ENCODE measurements at regions not wholly inside any gene's neighbourhood (a gene's known extent, or its start where the extent isn't known, plus 50 kb on each side); places are given as distances from the start of the nearest gene placed in this dataset.

GRCh38 chr10:2301227-2301626, 563.9 kb upstream of the ADARB2 start:
- Histone ChIP-seq H3K79me2 (replicated peaks; ENCODE audit: insufficient read depth) (no peaks in the 10 kb centered on the region), H3K27ac (ENCODE audit: low read depth) (no peak overlapping the region), H3K36me3 (ENCODE audit: insufficient read depth) (no peaks in the 10 kb centered on the region), H4K20me1 (replicated peaks; ENCODE audit: insufficient read depth) (no peaks in the 10 kb centered on the region), H3K4me1 (ENCODE audit: insufficient read depth) (peaks cover 3% of the 10 kb centered on the region), H2AFZ (no peak overlapping the region), H3K4me2 (no peak overlapping the region), H3K9me2 (ENCODE audit: insufficient read depth) (no peaks in the 10 kb centered on the region), H3K4me3 (no peak overlapping the region), H3K27me3 (ENCODE audit: insufficient read depth) (no peaks in the 10 kb centered on the region), H3F3A (replicated peaks; ENCODE audit: low read depth) (no peaks in the 10 kb centered on the region)
- no peak overlapping the region for H3K27ac Mint-ChIP-seq
- peaks cover 4% of the 10 kb centered on the region for H3K4me1 Mint-ChIP-seq
- H3K9me3 Mint-ChIP-seq: peaks cover 7% of the 10 kb centered on the region; the same call in 2 of the 3 replicates
- ATAC-seq: no peak
- H3K36me3 Mint-ChIP-seq (ENCODE audit: low read depth): no peaks in the 10 kb centered on the region
- no peak overlapping the region for H3K4me3 Mint-ChIP-seq
- H3K27me3 Mint-ChIP-seq (ENCODE audit: insufficient read depth, low read depth, poor library complexity): peaks cover 6% of the 10 kb centered on the region
- no peak for DNase-seq (ENCODE audit: low spot score)
- TF ChIP-seq NANOG (IDR thresholded peaks at IDR 0.05; ENCODE audit: borderline replicate concordance): no peak
- TF ChIP-seq EZH2 (IDR thresholded peaks at IDR 0.05; ENCODE audit: low read depth, unreplicated experiment): no peak
- TF ChIP-seq POLR2AphosphoS5 (IDR thresholded peaks at IDR 0.05; ENCODE audit: low read depth): no peak
- TF ChIP-seq, protein P1, sequence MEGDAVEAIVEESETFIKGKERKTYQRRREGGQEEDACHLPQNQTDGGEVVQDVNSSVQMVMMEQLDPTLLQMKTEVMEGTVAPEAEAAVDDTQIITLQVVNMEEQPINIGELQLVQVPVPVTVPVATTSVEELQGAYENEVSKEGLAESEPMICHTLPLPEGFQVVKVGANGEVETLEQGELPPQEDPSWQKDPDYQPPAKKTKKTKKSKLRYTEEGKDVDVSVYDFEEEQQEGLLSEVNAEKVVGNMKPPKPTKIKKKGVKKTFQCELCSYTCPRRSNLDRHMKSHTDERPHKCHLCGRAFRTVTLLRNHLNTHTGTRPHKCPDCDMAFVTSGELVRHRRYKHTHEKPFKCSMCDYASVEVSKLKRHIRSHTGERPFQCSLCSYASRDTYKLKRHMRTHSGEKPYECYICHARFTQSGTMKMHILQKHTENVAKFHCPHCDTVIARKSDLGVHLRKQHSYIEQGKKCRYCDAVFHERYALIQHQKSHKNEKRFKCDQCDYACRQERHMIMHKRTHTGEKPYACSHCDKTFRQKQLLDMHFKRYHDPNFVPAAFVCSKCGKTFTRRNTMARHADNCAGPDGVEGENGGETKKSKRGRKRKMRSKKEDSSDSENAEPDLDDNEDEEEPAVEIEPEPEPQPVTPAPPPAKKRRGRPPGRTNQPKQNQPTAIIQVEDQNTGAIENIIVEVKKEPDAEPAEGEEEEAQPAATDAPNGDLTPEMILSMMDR (conservative IDR thresholded peaks at IDR 0.05; ENCODE audit: low read depth in 2 of 2): no peak

- Histone ChIP-seq H3K27me3 (ENCODE audit: insufficient read depth) (no peaks in the 10 kb centered on the region), H3K9me2 (ENCODE audit: insufficient read depth) (no peaks in the 10 kb centered on the region), H3K27ac (ENCODE audit: low read depth) (no peak overlapping the region), H3K79me2 (replicated peaks; ENCODE audit: insufficient read depth) (no peaks in the 10 kb centered on the region), H3K4me2 (no peak overlapping the region), H3F3A (replicated peaks; ENCODE audit: low read depth) (no peaks in the 10 kb centered on the region), H2AFZ (no peak overlapping the region), H3K4me3 (no peak overlapping the region), H3K36me3 (ENCODE audit: insufficient read depth) (no peaks in the 10 kb centered on the region), H4K20me1 (replicated peaks; ENCODE audit: insufficient read depth) (no peaks in the 10 kb centered on the region), H3K4me1 (ENCODE audit: insufficient read depth) (peaks cover 6% of the 10 kb centered on the region)
- Mint-ChIP-seq H3K36me3 (ENCODE audit: low read depth) (no peaks in the 10 kb centered on the region), H3K4me1 (peaks cover 13% of the 10 kb centered on the region), H3K9me3 (peaks cover 7% of the 10 kb centered on the region; the same call in 2 of the 3 replicates), H3K27ac (no peak overlapping the region), H3K27me3 (ENCODE audit: insufficient read depth, low read depth, poor library complexity) (peaks cover 6% of the 10 kb centered on the region), H3K4me3 (no peak overlapping the region)
- no peak for ATAC-seq
- TF ChIP-seq, protein P2, sequence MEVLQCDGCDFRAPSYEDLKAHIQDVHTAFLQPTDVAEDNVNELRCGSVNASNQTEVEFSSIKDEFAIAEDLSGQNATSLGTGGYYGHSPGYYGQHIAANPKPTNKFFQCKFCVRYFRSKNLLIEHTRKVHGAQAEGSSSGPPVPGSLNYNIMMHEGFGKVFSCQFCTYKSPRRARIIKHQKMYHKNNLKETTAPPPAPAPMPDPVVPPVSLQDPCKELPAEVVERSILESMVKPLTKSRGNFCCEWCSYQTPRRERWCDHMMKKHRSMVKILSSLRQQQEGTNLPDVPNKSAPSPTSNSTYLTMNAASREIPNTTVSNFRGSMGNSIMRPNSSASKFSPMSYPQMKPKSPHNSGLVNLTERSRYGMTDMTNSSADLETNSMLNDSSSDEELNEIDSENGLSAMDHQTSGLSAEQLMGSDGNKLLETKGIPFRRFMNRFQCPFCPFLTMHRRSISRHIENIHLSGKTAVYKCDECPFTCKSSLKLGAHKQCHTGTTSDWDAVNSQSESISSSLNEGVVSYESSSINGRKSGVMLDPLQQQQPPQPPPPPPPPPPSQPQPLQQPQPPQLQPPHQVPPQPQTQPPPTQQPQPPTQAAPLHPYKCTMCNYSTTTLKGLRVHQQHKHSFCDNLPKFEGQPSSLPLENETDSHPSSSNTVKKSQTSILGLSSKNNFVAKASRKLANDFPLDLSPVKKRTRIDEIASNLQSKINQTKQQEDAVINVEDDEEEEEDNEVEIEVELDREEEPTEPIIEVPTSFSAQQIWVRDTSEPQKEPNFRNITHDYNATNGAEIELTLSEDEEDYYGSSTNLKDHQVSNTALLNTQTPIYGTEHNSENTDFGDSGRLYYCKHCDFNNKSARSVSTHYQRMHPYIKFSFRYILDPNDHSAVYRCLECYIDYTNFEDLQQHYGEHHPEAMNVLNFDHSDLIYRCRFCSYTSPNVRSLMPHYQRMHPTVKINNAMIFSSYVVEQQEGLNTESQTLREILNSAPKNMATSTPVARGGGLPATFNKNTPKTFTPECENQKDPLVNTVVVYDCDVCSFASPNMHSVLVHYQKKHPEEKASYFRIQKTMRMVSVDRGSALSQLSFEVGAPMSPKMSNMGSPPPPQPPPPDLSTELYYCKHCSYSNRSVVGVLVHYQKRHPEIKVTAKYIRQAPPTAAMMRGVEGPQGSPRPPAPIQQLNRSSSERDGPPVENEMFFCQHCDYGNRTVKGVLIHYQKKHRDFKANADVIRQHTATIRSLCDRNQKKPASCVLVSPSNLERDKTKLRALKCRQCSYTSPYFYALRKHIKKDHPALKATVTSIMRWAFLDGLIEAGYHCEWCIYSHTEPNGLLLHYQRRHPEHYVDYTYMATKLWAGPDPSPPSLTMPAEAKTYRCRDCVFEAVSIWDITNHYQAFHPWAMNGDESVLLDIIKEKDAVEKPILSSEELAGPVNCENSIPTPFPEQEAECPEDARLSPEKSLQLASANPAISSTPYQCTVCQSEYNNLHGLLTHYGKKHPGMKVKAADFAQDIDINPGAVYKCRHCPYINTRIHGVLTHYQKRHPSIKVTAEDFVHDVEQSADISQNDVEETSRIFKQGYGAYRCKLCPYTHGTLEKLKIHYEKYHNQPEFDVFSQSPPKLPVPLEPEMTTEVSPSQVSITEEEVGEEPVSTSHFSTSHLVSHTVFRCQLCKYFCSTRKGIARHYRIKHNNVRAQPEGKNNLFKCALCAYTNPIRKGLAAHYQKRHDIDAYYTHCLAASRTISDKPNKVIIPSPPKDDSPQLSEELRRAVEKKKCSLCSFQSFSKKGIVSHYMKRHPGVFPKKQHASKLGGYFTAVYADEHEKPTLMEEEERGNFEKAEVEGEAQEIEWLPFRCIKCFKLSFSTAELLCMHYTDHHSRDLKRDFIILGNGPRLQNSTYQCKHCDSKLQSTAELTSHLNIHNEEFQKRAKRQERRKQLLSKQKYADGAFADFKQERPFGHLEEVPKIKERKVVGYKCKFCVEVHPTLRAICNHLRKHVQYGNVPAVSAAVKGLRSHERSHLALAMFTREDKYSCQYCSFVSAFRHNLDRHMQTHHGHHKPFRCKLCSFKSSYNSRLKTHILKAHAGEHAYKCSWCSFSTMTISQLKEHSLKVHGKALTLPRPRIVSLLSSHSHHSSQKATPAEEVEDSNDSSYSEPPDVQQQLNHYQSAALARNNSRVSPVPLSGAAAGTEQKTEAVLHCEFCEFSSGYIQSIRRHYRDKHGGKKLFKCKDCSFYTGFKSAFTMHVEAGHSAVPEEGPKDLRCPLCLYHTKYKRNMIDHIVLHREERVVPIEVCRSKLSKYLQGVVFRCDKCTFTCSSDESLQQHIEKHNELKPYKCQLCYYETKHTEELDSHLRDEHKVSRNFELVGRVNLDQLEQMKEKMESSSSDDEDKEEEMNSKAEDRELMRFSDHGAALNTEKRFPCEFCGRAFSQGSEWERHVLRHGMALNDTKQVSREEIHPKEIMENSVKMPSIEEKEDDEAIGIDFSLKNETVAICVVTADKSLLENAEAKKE (CRISPR knock-in tag; IDR thresholded peaks at IDR 0.05): no peak
- no peak for TF ChIP-seq CREB1 (CRISPR knock-in tag; IDR thresholded peaks at IDR 0.05; ENCODE audit: low read depth)
- no peak for DNase-seq (ENCODE audit: low spot score)
Observed at GRCh38 chr10:2300231-2300630, 562.9 kb upstream of the ADARB2 start.
